ENCODE measurements at regions not wholly inside any gene's neighbourhood (a gene's known extent, or its start where the extent isn't known, plus 50 kb on each side); places are given as distances from the start of the nearest gene placed in this dataset.

GRCh38 chr5:79898611-79899010 lies 92.5 kb downstream of the MTX3 start:
- TF ChIP-seq NR3C1 (IDR thresholded peaks at IDR 0.05) (no peak), MAFK (IDR thresholded peaks at IDR 0.05; ENCODE audit: partially characterized antibody) (no peak), EHMT2 (IDR thresholded peaks at IDR 0.05; ENCODE audit: low read depth) (no peak), JUNB (IDR thresholded peaks at IDR 0.05) (no peak), GATA3 (IDR thresholded peaks at IDR 0.05; ENCODE audit: borderline replicate concordance) (no peak), FOXS1 (CRISPR knock-in tag; IDR thresholded peaks at IDR 0.05) (no peak), TP53 (CRISPR knock-in tag; IDR thresholded peaks at IDR 0.05) (no peak), KDM5A (IDR thresholded peaks at IDR 0.05) (no peak), BCL3 (IDR thresholded peaks at IDR 0.05) (no peak), HOXB13 (CRISPR knock-in tag; IDR thresholded peaks at IDR 0.05; ENCODE audit: low read depth) (no peak), FOSB (CRISPR knock-in tag; IDR thresholded peaks at IDR 0.05) (no peak), CBX8 (IDR thresholded peaks at IDR 0.05) (no peak), RFX5 (IDR thresholded peaks at IDR 0.05) (no peak), POLR2A (IDR thresholded peaks at IDR 0.05; ENCODE audit: low read length) (no peak)
- TF ChIP-seq, protein P1, sequence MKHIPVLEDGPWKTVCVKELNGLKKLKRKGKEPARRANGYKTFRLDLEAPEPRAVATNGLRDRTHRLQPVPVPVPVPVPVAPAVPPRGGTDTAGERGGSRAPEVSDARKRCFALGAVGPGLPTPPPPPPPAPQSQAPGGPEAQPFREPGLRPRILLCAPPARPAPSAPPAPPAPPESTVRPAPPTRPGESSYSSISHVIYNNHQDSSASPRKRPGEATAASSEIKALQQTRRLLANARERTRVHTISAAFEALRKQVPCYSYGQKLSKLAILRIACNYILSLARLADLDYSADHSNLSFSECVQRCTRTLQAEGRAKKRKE (CRISPR knock-in tag; IDR thresholded peaks at IDR 0.05; ENCODE audit: low read depth), result no peak
- TF ChIP-seq, protein P2, sequence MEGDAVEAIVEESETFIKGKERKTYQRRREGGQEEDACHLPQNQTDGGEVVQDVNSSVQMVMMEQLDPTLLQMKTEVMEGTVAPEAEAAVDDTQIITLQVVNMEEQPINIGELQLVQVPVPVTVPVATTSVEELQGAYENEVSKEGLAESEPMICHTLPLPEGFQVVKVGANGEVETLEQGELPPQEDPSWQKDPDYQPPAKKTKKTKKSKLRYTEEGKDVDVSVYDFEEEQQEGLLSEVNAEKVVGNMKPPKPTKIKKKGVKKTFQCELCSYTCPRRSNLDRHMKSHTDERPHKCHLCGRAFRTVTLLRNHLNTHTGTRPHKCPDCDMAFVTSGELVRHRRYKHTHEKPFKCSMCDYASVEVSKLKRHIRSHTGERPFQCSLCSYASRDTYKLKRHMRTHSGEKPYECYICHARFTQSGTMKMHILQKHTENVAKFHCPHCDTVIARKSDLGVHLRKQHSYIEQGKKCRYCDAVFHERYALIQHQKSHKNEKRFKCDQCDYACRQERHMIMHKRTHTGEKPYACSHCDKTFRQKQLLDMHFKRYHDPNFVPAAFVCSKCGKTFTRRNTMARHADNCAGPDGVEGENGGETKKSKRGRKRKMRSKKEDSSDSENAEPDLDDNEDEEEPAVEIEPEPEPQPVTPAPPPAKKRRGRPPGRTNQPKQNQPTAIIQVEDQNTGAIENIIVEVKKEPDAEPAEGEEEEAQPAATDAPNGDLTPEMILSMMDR (IDR thresholded peaks at IDR 0.05), result no peak
- no peak for DNase-seq (ENCODE audit: low read depth in 1 of 2, low spot score in 1 of 2)
- Histone ChIP-seq H3K27ac (no peak overlapping the region), H3K4me3 (no peak overlapping the region), H3K9me3 (0 out of 3 replicates have a peak, but pooled peaks cover 2% of the 10 kb centered on the region), H3K4me1 (no peaks in the 10 kb centered on the region), H3K4me2 (no peak overlapping the region)
- WGBS (ENCODE audit: missing lambda C conversion rate), result 0% methylated on average over 1 of the region's 1 CpG
- ATAC-seq, result no peak
- POLR2A ChIA-PET, result no interaction called here
- no peak for FAIRE-seq
- CTCF ChIA-PET, result no interaction called here

GRCh38 chr5:79893976-79894375 lies 97.1 kb downstream of the MTX3 start:
- H3K27ac ChIP-seq, result no peak overlapping the region
- no peak for TF ChIP-seq E2F6 (IDR thresholded peaks at IDR 0.05; ENCODE audit: borderline replicate concordance, low read depth)
- no peak for TF ChIP-seq MAZ (IDR thresholded peaks at IDR 0.05; ENCODE audit: borderline replicate concordance, low read depth, low read length)
- no peak for TF ChIP-seq HMGXB4 (CRISPR knock-in tag; IDR thresholded peaks at IDR 0.05; ENCODE audit: borderline replicate concordance)
- no peak for TF ChIP-seq HEYL (CRISPR knock-in tag; IDR thresholded peaks at IDR 0.05)
- TF ChIP-seq PHF8 (IDR thresholded peaks at IDR 0.05; ENCODE audit: borderline replicate concordance, low read depth), result no peak
- TF ChIP-seq FOXS1 (CRISPR knock-in tag; IDR thresholded peaks at IDR 0.05), result no peak
- TF ChIP-seq GATA3 (IDR thresholded peaks at IDR 0.05; ENCODE audit: borderline replicate concordance), result no peak
- TF ChIP-seq EP300 (IDR thresholded peaks at IDR 0.05), result no peak
- H3K9me3 ChIP-seq, result no peaks in the 10 kb centered on the region; the same call in 2 of the 3 replicates
- H3K4me2 ChIP-seq, result no peak overlapping the region
- H3K4me3 ChIP-seq, result no peak overlapping the region
- no peaks in the 10 kb centered on the region for H3K4me1 ChIP-seq
- FAIRE-seq (no peak), ATAC-seq (no peak), DNase-seq (ENCODE audit: low read depth in 1 of 2, low spot score in 1 of 2) (no peak)
- ChIA-PET CTCF (no interaction called here), POLR2A (no interaction called here)
- 2% methylated on average over 3 of the region's 3 CpGs for WGBS (ENCODE audit: missing lambda C conversion rate)

Measured in A549 (cell line).